ENCODE measurements at regions not wholly inside any gene's neighbourhood (a gene's known extent, or its start where the extent isn't known, plus 50 kb on each side); places are given as distances from the start of the nearest gene placed in this dataset.
"Not testable (repeated sequence)": the region's sequence is repeated elsewhere in the genome, so short reads cannot be mapped to it uniquely, and the experiment has no call there.

GRCh38 chr1:144518439-144518838, 57.0 kb upstream of the NBPF15 start:
- TF ChIP-seq CTCF (conservative IDR thresholded peaks at IDR 0.05 in 1 of 2, IDR thresholded peaks at IDR 0.05 in 1 of 2; ENCODE audit: extremely low read depth in 1 of 2, insufficient read depth in 1 of 2, low read depth in 1 of 2, low read length in 2 of 2); EZH2 (IDR thresholded peaks at IDR 0.05; ENCODE audit: borderline replicate concordance, low read length): not testable (repeated sequence)

Data from mammary epithelial cell (primary cell).